ENCODE measurements at regions not wholly inside any gene's neighbourhood (a gene's known extent, or its start where the extent isn't known, plus 50 kb on each side); places are given as distances from the start of the nearest gene placed in this dataset.

GRCh38 chr7:45358287-45358686 is 200.7 kb downstream of the RAMP3 start:
- DNase-seq (ENCODE audit: low read depth) = no peak

GRCh38 chr7:45359250-45359649 is 201.7 kb downstream of the RAMP3 start:
- DNase-seq (ENCODE audit: low read depth) = no peak

DNA sequence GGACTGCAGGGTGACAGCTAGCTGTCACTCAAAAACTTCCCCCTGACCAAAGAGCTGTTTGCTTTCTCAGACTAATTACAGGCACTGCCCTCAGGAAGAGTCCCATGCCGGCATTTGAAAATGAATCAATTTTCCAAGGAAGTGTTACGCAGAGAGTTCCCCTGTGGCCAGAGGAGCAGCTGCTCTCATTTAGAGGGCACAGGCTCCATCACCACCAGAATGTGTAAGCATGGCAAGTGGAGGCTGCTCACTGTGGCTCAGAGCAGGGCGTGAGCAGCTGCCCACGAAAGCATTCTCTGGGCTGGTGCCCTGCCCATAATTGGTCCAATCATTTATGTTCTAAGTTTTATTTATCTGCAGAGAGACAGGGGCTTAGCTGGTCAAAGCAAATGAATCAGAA is 202.2 kb downstream of the RAMP3 start:
- no peak for DNase-seq (ENCODE audit: low read depth)

GRCh38 chr7:45363669-45364068 is 206.1 kb downstream of the RAMP3 start:
- DNase-seq (ENCODE audit: low read depth) = no peak

DNA sequence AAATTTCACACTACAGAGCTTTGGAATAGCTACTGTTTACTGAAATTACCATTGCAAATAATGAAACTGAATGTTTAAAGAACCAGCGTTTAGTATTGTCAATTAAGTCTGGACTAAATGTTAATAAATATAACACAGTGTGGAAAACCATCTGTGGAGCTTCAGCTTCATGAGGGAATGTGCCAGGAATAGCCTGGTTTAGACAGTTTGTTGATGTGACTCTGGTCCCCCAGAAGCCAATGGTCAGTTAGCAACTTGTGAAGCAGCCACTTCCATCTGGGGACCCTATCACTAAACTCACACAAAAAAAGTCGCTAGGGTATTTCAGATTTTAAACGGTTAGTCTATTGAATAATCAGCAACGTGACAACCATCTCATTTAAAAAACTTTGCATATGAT is 207.8 kb downstream of the RAMP3 start:
- DNase-seq (ENCODE audit: low read depth) = no peak

DNA sequence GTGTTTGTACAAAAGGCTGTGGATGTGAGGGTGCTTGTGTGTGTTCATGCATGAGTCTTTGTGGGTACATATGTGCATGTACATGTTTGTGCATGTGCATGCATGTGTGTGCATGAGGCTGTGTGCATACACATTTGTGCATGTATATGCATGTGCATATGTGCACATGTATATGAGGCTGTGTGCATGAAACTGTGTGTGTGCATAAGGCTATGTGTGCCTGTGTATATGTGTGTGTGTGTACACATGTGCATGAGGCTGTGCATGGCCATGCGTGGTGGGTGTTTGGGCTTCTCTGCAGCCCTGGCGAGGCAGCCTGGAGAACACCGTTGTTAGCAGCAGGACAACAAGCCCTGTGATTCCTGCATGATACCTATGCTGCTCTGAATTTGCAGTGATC is 207.7 kb upstream of the ADCY1 start:
- no peak for DNase-seq (ENCODE audit: low read depth)

DNA sequence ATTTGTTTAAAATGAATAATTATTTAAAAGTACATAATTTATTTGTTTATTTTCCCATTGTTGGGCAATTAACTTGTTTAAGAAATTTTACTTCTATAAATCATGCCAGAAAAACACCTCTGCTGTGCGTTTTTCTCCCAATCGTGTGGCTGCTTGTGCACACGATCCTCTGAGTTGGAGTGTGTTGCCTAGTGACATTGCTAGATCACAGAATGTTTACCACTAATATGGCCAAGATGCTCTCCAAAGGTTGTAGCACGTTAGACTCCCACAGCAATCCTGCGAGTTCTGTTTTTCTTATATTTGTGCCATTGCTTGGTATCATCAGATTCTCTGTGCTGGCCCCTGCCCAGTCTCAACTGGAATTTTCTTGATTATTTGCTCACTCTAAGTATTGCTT is 207.1 kb upstream of the ADCY1 start:
- DNase-seq (ENCODE audit: low read depth) = no peak

GRCh38 chr7:45368129-45368807 is 205.9 kb upstream of the ADCY1 start:
- no peak for DNase-seq (ENCODE audit: low read depth)

- DNase-seq (ENCODE audit: low read depth) = peak; percentile 12
These were observed 189.7 kb upstream of the ADCY1 start for GRCh38 chr7:45384499-45384898.

GRCh38 chr7:45387837-45388236 is 186.3 kb upstream of the ADCY1 start:
- DNase-seq (ENCODE audit: low read depth) = no peak

- no peak for DNase-seq (ENCODE audit: low read depth)
These were observed 184.9 kb upstream of the ADCY1 start for GRCh38 chr7:45389073-45389872.

- DNase-seq (ENCODE audit: low read depth) = no peak
These were observed 184.0 kb upstream of the ADCY1 start for GRCh38 chr7:45390180-45390579.

DNA sequence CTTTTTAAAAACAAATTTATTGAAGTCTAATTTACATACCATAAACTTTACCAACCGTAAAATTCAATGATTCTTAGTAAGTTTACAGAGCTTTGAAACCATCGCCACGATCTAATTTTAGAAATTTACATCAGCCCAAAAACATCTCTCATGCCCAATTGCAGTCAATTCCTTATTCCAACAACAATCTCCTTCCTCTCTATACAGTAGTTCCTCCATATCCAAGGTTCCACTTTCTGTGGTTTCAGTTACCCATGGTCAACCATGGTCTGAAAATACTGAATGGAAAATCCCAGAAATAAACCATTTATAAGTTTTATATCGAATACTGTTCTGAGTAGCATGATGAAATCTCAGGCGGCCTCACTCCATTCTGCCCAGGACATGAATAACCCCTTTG is 183.4 kb upstream of the ADCY1 start:
- no peak for DNase-seq (ENCODE audit: low read depth)

GRCh38 chr7:45391618-45392451 is 182.3 kb upstream of the ADCY1 start:
- DNase-seq (ENCODE audit: low read depth) = no peak

DNA sequence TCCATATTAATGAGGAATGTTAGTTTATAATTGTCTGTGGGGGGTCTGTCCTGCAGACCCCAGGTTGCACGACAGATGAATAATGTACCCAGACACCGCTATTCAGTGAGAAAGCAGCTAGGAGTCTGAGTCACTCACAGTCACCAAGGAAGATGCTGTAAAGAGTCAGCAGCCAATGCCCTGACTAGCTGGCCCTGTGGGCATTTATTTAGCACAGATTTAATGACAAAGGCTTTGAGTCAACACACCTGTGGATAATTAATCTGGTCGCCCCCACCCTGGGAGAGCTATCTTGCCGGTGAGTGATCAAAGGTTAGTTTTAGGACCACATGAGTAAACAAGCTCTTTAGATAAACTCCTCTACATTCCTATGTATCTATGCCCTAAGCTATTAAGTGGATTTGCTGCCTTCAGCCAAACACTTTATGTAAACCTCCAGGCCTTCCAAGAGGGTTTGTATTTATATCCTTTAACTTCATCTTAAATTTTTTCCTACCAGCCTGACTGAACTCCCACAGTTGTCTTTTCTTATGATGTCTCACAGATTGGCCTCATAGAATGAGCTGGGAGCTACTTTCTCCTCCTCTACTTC is 180.0 kb upstream of the ADCY1 start:
- no peak for DNase-seq (ENCODE audit: low read depth)

GRCh38 chr7:45399069-45399468 is 175.1 kb upstream of the ADCY1 start:
- no peak for DNase-seq (ENCODE audit: low read depth)

DNA sequence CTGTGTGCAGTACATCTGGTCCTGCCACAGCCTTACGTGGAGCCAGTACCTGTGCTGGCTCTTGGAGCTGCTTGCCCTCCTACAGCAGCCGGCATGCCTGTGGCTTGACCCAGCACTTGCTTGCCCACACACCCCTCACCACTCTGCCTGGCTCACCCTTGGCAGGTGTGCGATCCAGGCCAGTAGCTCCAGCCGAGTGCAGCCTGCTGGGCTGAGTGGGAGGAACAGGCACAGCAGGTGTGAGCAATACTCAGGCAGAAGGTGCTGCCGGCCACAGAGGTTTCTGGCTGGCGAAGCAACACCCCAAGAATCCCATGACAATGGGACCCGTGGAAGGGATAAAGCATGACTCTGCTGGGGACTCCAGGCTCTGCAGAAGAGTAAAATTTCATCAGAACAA is 173.5 kb upstream of the ADCY1 start:
- no peak for DNase-seq (ENCODE audit: low read depth)

DNA sequence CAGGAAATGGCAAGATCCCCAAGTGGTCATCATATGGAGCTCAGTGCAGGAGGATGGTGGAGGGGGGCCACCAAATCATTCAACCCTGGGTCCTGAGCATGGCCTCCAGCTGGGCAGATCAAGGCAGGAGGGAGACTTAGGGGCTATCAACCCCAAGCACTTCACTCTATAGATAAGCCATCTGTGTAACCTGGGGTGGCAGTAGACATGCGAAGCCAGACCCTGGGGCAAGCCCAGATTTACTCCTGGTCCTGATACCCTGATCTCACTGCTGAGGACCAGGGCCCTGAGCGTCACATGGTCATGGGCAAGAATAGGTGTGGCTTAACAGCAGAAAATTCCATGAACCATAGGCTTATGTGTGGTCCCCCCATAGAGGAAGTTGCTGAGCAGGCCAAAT is 173.0 kb upstream of the ADCY1 start:
- no peak for DNase-seq (ENCODE audit: low read depth)

DNA sequence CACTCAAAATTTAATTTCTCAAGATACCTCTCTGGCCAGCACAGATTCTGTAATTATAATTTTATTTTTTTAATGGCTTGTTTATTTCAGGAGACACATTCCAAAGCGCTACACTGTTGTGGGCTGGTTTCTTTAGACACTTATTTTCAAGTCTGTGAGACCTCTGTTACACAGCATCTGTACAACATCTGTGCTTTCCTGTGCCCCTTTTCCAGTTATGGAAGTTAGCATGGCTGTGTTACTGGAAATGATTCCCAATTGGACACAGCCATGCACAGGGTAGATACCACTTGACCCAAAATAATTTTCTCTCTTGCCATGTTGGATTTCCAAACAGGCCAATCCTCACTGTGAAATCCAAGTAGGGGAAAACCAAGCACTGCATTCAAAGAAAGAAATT is 172.3 kb upstream of the ADCY1 start:
- DNase-seq (ENCODE audit: low read depth) = no peak

DNA sequence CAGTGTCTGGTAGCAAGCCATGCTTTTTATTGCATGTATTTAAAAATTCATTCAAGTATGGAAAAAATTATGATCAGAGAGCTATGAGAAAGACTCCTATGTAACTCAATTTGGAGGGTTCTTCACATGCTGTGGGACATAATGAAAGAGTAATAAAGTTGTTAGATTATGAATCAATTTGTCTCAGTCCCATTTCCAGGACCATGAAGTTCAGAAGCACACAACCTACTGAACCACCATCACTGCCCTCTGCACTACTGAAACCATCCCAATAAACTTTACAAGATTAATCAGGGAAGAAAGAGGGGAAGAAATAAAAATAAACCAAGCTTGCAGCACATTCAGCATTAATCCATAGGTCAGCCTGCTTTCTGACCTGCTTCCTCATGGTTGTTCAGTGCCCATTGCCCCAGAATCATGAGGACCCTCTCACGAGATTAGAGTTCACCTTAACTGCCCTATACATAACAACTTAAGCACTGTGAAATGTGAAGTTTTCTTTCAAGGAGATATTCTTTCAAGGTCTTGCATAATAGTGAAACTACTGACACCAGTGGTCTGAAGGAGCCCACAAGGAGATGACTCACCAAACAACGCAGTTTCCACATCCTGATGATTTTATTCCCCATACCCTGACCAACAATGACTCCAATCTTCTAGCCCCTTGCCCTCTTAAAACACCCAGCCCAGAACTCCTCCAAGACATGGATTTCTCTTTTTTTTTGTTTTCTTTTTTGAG is 171.5 kb upstream of the ADCY1 start:
- peak; percentile 35 for DNase-seq (ENCODE audit: low read depth)

DNA sequence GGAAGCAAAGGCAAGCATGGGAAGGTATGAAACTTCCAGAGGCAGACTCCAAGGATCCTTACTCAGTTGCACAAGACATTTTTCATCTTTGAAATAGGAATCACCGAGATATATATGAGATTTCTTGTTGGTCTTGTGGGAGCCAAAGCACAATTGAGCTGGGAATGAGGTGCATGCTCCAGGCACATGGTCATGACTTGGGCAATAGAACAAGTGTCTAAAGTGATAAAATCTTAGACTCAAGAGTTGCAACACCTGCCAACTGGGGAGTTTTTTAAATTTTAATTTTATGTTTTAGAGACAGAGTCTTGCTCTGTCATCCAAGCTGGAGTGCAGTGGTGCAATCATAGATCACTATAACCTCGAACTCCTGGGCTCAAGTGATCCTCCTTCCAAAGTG is 169.5 kb upstream of the ADCY1 start:
- DNase-seq (ENCODE audit: low read depth) = no peak
